Parathyroid adenoma (tissue), 2 donors: ENCODE measurements at regions not wholly inside any gene's neighbourhood (a gene's known extent, or its start where the extent isn't known, plus 50 kb on each side); places are given as distances from the start of the nearest gene placed in this dataset.

Experiments
- H2AFZ ChIP-seq: fragments of 300-600 bp; sonication (generic); one replicate; pipeline ENCODE4 v1.7.0; 2017; ENCODE audit warnings: antibody characterized with exemption, mild to moderate bottlenecking
- H3K27ac ChIP-seq: fragments of 300-600 bp; sonication (generic); one replicate; pipeline ENCODE4 v1.7.0; 2017
- H3K27me3 ChIP-seq: fragments of 300-600 bp; sonication (generic); one replicate; pipeline ENCODE4 v1.7.0; 2017; ENCODE audit warnings: low read length; ENCODE audit not compliant: control insufficient read depth, insufficient read depth
- H3K36me3 ChIP-seq: fragments of 300-600 bp; sonication (generic); one replicate; pipeline ENCODE4 v1.7.0; 2017; ENCODE audit warnings: low read length; ENCODE audit not compliant: control insufficient read depth, insufficient read depth
- H3K4me1 ChIP-seq: fragments of 300-600 bp; sonication (generic); one replicate; pipeline ENCODE4 v1.7.0; 2017; ENCODE audit warnings: control low read depth
- H3K4me2 ChIP-seq: fragments of 300-600 bp; sonication (generic); one replicate; pipeline ENCODE4 v1.7.0; 2017; ENCODE audit warnings: low read length
- H3K4me3 ChIP-seq: fragments of 300-600 bp; sonication (generic); one replicate; pipeline ENCODE4 v1.7.0; 2017; ENCODE audit warnings: low read depth, low read length
- H3K79me2 ChIP-seq: fragments of 300-600 bp; sonication (generic); one replicate; pipeline ENCODE4 v1.7.0; 2017; ENCODE audit warnings: control low read depth
- H3K9ac ChIP-seq: fragments of 300-600 bp; sonication (generic); one replicate; pipeline ENCODE4 v1.7.0; 2017; ENCODE audit warnings: mild to moderate bottlenecking
- H3K9me3 ChIP-seq: fragments of 300-600 bp; sonication (generic); one replicate; pipeline ENCODE4 v1.7.0; 2017; ENCODE audit warnings: low read length; ENCODE audit not compliant: control insufficient read depth
- TF ChIP-seq, protein P1 (sequence below): fragments of 300-600 bp; sonication (generic); IDR thresholded peaks from one replicate; pipeline ENCODE4 v1.7.0; 2017; ENCODE audit warnings: antibody characterized with exemption, mild to moderate bottlenecking
- donor health status: primary hyperparathyroidism.

DNA sequence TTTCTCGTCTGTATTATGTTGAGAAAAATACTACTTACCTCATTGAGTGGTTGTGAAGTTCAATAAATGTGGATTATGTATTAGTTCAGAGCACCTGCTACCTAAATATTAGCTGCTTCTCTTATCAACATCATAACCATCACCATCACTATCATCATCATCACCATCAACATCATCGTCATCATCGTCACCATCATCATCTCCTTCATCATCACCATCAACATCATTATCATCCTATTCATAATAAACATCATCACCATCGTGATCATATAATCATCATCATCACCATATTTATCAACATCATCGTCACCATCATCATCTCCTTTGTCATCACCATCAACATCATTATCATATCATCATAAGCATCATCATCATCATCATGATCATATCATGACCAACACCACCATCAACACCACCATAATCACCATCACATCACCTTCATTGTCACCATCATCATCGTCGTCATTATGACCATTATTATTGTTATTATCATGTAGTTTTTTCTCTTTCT lies 181.0 kb upstream of the ADCY2 start:
- H3K4me1 ChIP-seq, result no peaks in the 10 kb centered on the region
- TF ChIP-seq, protein P1, sequence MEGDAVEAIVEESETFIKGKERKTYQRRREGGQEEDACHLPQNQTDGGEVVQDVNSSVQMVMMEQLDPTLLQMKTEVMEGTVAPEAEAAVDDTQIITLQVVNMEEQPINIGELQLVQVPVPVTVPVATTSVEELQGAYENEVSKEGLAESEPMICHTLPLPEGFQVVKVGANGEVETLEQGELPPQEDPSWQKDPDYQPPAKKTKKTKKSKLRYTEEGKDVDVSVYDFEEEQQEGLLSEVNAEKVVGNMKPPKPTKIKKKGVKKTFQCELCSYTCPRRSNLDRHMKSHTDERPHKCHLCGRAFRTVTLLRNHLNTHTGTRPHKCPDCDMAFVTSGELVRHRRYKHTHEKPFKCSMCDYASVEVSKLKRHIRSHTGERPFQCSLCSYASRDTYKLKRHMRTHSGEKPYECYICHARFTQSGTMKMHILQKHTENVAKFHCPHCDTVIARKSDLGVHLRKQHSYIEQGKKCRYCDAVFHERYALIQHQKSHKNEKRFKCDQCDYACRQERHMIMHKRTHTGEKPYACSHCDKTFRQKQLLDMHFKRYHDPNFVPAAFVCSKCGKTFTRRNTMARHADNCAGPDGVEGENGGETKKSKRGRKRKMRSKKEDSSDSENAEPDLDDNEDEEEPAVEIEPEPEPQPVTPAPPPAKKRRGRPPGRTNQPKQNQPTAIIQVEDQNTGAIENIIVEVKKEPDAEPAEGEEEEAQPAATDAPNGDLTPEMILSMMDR, result no peak

GRCh38 chr5:7218141-7218540 lies 177.8 kb upstream of the ADCY2 start:
- TF ChIP-seq, protein P1, result no peak
- H3K4me3 ChIP-seq, result no peak overlapping the region
- H3K27me3 ChIP-seq, result no peaks in the 10 kb centered on the region
- no peak overlapping the region for H3K4me2 ChIP-seq
- H3K79me2 ChIP-seq, result no peaks in the 10 kb centered on the region
- H2AFZ ChIP-seq, result no peak overlapping the region
- no peaks in the 10 kb centered on the region for H3K4me1 ChIP-seq
- H3K9me3 ChIP-seq, result no peaks in the 10 kb centered on the region
- H3K27ac ChIP-seq, result no peak overlapping the region
- H3K9ac ChIP-seq, result no peak overlapping the region
- H3K36me3 ChIP-seq, result no peaks in the 10 kb centered on the region

More for the DNA sequence above, 181.0 kb upstream of the ADCY2 start:
- Histone ChIP-seq H3K36me3 (no peaks in the 10 kb centered on the region), H3K9ac (no peak overlapping the region), H3K27ac (no peak overlapping the region), H2AFZ (no peak overlapping the region), H3K27me3 (no peaks in the 10 kb centered on the region), H3K9me3 (no peaks in the 10 kb centered on the region), H3K4me2 (no peak overlapping the region), H3K79me2 (no peaks in the 10 kb centered on the region), H3K4me3 (no peak overlapping the region)

DNA sequence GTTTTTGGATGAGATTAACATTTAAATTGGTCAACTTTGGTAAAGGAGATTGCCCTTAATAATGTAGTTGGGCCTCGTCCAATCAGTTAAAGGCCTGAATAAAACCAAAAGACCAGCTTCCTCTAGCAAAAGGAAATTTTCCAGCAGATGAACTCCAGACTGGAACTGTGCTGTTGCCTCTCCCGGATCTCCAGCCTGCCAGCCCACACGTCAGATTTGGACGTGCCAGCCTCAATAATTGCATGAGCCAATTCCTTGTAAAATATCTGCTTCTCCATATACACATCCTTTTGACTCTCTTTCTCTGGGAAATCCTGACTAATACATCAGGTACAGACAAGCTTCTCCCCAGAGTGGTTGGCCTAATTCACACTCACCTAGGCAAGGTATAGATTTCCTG lies 175.8 kb upstream of the ADCY2 start:
- H3K9me3 ChIP-seq, result no peaks in the 10 kb centered on the region
- H3K9ac ChIP-seq, result no peak overlapping the region
- H3K27ac ChIP-seq, result no peak overlapping the region
- TF ChIP-seq, protein P1, result no peak
- no peak overlapping the region for H3K4me3 ChIP-seq
- no peaks in the 10 kb centered on the region for H3K27me3 ChIP-seq
- H3K36me3 ChIP-seq, result no peaks in the 10 kb centered on the region
- no peak overlapping the region for H3K4me2 ChIP-seq
- no peaks in the 10 kb centered on the region for H3K4me1 ChIP-seq
- no peak overlapping the region for H2AFZ ChIP-seq
- no peaks in the 10 kb centered on the region for H3K79me2 ChIP-seq

DNA sequence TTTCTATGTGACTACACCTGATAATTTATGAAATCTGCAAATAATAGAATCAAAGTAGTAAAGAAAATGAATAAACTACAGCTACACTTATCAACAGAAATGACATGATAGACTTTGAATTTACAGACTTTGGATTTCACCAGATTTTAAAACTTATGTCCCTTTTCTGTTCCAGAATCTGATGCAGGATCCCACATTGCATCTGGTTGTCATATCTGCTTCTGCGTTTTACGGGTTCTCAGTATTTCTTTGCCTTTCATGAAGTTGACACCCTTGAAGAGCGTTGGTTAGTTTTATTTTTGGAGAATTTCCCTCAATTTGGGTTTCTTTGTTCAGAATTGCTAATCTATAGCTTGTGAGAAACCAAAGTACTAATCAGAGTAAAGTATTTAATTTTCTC lies 174.9 kb upstream of the ADCY2 start:
- H3K27ac ChIP-seq, result no peak overlapping the region

GRCh38 chr5:7225826-7226225 lies 170.1 kb upstream of the ADCY2 start:
- no peaks in the 10 kb centered on the region for H3K36me3 ChIP-seq
- H3K9ac ChIP-seq, result no peak overlapping the region
- H3K27me3 ChIP-seq, result no peaks in the 10 kb centered on the region
- no peaks in the 10 kb centered on the region for H3K9me3 ChIP-seq
- H3K4me2 ChIP-seq, result no peak overlapping the region
- H3K79me2 ChIP-seq, result no peaks in the 10 kb centered on the region
- no peak overlapping the region for H3K27ac ChIP-seq
- no peaks in the 10 kb centered on the region for H3K4me1 ChIP-seq
- no peak overlapping the region for H3K4me3 ChIP-seq
- no peak overlapping the region for H2AFZ ChIP-seq
- TF ChIP-seq, protein P1, result no peak

More for the DNA sequence above, 174.9 kb upstream of the ADCY2 start:
- Histone ChIP-seq H3K79me2 (no peaks in the 10 kb centered on the region), H3K4me1 (no peaks in the 10 kb centered on the region), H3K36me3 (no peaks in the 10 kb centered on the region), H3K9ac (no peak overlapping the region), H3K27me3 (no peaks in the 10 kb centered on the region), H2AFZ (no peak overlapping the region), H3K9me3 (no peaks in the 10 kb centered on the region), H3K4me2 (no peak overlapping the region), H3K4me3 (no peak overlapping the region)
- TF ChIP-seq, protein P1, result no peak
